ENCODE measurements at regions not wholly inside any gene's neighbourhood (a gene's known extent, or its start where the extent isn't known, plus 50 kb on each side); places are given as distances from the start of the nearest gene placed in this dataset.

DNA sequence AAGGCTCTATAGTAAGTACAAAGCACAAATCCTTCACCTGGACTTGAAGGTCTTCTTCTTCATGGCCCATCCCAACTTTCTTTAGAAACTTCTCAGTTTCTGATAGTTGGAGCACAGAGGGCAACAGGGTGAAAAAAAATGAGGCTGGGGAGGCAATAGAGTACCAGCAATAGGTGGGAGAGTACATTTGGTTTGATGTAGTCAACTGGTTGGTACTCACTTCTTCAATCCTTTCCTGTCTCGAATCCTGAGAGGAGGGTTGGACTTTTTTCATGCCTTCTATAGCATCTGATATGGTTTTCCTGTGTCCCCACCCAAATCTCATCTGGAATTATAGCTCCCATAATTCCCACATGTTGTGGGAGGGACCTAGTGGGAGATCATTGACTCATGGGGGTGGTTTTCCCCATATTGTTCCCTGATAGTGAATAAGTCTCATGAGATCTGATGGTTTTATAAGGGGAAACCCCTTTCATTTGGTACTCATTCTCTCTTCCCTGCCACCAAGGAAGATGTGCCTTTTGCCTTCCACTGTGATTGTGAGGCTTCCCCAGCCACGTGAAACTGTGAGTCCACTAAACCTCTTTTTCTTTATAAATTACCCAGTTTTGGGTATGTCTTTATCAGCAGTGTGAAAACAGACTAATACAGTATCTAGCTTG lies 75.9 kb upstream of the LCLAT1 start:
- no peak for DNase-seq (ENCODE audit: low spot score)

DNA sequence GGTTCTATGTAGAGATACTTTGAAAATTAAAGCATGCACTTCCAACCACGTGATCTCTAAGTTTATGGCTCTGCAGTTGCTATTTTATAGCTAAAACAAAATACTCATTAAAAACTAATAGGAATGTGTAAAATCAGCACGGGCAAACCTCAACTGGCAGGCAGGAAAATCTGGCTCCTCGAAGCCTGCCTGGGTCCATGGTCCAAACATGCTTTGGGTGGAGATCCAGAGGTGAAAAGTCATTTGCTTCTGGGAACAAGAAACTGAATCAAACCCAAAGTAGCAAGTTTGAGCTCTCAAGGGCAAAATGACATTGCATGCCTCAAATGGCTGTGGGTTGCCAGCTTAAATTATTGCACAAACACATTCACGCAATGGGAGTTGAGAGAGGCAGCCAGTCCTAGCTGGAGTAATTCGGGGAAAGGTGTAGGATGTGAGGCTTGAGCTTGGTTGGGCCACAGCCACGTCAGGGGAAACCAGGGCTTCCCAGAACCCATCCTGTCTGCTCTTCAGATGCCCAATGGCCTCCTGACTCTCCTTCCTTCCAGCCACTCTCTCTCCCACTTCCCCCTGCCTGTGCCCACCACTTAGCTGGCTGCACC lies 75.2 kb upstream of the LCLAT1 start:
- DNase-seq (ENCODE audit: low spot score), result peak; percentile 10

DNA sequence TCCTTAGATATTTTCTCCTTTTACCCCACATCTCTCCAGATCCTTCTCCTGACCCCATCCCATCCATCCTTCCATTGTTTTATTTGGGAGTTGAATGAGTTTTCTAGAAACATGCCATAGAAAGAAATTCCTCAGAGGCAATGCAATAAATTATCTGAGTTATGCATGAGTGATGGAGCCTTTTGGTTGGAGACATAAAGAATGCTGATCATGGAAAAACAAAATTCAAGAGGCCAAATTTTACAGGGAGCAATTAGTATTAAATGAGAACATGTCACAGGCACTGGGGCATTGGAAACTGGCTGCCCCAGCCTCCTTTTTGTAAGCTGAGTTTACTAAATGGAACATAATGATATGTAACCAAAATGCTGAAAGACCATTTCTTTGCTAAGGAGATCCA lies 74.2 kb upstream of the LCLAT1 start:
- DNase-seq (ENCODE audit: low spot score), result no peak

DNA sequence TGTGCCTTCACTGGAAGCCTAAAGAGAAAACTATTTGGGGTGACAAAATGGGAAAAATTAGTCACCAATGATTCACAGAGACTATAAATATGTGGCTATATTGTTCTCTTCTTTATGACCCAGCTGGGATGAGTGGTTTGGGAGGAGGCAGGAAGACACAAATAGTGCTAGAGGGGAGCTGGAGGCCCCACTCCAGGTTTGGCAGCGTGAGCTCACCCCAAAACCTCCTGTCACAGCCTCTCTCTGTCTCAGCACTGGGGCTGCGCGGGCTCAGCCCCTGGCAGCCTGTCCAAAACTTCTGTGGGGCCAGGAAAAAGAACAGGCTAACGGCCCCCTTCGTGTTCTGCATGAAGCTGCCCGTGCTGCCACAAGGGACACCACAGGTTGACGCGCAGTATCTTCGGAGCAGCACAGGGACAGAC lies 73.2 kb upstream of the LCLAT1 start:
- no peak for DNase-seq (ENCODE audit: low spot score)

DNA sequence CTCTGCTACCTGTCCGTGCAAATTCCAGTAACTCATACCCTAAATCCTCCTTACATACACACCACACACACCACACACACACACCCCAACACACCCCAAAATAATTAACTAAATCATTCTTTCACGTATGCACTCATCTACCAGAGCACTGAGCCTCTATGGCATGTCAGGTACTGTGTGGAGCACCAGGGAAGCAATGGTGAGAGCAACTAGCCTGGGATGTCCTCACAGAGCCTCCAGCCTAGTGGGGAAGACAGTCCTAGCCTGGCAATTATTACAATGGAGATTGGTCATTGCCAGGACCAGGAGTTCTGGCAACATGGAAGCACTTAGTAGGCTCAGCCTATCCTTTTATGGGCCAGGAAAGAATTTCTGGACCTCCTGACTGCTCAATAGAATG lies 72.7 kb upstream of the LCLAT1 start:
- DNase-seq (ENCODE audit: low spot score), result no peak

DNA sequence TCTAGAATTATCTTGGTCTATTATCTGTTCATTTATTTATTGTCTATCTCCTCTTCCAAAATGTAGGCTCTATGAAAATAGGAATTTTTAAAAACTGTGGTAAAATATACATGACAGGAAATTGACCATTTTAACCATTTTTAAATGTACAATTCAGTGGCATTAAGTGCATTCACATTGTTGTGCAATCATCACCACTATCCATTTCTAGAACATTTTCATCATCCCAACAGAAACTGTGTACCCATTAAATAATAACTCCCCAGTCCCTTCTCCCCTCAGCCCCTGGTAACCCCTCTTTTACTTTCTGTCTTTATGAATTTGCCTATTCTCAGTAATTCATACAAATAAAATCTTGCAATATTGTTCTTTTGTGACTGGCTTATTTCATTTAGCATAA lies 71.1 kb upstream of the LCLAT1 start:
- no peak for DNase-seq (ENCODE audit: low spot score)

DNA sequence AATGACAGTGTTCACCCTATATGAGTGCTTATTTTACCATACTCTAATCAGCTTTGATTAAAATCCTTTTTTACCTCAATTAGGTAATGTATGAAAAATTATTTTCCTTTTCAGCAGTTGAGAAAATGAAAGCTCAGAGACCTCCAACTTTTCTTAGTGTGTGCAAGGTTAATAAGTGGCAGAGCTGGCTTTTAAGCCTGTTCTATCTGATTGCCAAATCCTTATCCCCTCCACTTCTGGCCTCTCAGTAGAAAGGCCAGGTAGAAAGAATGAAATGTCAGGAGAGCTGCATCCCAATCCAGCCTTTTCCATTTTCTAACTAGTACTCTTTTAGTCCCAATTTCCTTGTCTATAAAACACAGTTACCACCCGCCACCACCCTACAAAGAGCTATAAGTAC lies 67.6 kb upstream of the LCLAT1 start:
- no peak for DNase-seq (ENCODE audit: low spot score)

DNA sequence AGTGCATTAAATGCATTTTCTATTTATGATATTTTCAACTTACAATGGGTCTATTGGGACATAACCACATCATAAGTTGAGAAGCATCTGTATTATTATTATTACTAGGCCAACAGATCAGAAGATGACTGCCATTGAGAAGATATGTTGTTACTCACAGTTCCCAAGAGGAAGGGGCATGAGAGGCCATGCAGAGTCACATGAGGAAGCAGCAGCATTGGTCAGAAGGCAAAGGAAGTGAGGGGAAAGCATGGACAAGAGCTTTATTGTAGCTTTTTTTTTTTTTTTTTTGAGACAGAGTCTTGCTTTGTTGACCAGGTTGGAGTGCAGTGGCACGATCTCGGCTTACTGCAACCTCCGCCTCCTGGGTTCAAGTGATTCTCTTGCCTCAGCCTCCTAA lies 66.2 kb upstream of the LCLAT1 start:
- DNase-seq (ENCODE audit: low spot score), result no peak

DNA sequence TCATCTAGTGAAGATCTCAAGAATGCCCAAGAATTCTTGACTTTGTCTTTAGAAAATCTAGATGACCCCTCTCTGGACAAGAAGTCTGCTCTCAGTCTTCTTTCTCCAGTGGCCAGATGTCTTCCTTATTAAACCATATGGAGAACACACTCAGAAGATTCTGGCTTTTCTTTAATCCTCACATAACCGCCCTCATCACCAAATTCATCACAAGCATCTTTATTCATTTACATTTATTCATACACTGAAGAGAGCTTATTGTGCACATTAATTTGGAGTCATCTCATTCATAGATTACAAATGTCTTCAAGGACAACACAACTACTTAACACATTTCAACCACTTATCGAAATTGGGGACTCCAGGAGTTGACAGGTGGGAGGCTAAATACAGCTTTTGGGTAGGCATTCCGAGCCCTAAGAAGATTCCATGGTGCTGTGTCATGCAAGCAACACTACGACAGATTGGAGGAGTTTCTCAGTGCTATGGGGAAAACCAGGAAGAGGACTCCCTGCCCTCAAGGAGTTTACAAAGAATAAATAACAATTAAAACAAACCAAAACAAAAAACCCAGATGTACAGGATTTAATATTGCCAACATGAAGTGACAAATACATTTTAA lies 64.8 kb upstream of the LCLAT1 start:
- DNase-seq (ENCODE audit: low spot score), result no peak

DNA sequence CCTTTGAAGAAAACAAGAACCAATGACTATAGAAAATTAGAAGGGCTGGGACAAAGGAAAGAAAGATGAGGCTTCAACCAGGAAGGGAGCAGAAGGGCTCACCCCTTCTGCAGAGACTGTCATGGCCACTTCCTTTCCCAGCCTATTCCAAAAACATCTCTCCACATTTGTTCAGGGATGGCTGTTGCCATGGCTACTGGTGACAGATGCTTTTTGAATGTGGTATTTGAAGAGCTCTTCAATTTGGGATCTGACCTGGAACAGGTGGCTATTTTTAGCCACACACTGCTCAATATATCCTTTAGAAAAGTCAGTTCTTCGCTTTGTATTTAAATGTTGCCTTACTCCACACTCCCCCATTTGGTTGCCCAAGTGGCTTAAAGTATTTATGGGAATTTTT lies 64.1 kb upstream of the LCLAT1 start:
- DNase-seq (ENCODE audit: low spot score), result no peak

DNA sequence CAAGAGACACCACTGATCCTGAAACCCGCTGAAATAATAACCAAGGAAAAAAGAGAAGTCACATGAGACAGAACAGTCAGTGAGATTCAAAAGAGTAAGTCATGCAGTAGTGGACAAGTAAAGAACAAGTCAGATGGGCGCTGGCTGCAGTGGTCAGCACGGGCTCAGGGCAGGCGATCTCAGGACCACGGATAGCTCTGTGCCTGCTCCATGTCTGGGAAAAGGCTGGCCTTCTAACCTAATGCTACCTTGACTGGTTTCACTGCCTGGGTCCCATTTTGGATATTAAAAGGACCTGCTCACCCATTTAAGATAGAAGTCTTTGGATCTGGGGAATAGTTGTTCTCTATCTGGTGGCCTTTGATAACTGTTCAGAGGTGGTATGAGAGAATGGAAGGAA lies 61.7 kb upstream of the LCLAT1 start:
- DNase-seq (ENCODE audit: low spot score), result no peak

DNA sequence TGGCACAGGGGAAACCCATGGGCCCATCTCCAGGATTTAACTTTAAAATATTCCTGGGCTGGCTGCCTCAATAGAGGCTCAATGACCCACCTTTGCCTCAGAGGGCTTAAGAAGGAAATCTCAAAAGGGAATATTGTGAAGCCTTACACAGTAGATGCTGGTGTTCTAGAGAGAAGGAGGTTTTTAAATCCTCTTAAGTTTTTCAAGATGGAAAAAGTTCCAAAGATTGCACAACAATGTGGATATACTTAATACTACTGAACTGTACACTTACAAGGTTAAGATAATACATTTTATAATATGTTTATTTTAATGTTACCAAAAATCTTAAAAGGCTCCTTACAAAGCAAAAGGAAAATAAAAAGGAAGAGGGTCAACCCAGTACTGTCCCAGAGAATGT lies 54.9 kb upstream of the LCLAT1 start:
- DNase-seq (ENCODE audit: low spot score), result no peak

DNA sequence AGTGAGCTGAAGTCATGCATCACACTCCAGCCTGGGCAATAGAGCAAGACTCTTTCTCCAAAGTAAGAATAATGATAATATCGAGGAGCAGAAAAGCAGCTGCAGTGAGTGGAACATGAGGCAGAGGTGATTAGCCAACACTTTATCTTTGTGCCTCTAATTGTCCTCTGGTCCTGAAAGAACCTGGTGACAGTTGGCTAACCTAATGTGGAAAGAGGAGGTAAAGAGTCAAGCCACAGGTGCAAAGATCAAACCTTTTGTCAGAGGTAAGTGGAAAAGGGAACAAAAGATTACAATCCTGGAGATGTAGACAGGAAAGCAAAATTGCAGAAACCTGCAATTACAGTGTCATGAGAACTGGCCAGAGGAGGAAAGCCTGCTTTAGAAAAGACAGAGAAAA lies 53.5 kb upstream of the LCLAT1 start:
- no peak for DNase-seq (ENCODE audit: low spot score)

DNA sequence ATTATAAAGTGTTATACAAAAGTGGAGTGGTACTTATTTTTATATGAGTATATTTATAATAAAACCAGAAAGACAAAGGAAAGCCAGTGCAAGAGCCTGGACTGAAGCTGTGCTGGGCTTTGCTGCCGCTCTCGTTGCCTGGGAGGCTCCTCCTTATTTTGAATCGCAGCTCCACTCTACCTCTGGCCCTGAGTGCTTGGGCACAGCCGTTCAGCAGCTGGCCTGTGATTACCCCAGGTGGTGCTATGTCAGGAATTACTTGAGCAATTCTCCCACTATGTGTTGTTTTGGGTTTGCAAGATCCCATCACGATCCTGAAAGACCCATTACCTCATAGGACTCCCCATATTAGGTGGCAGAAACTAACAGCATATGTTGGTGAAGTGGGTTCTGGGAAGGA lies 53.0 kb upstream of the LCLAT1 start:
- no peak for DNase-seq (ENCODE audit: low spot score)

DNA sequence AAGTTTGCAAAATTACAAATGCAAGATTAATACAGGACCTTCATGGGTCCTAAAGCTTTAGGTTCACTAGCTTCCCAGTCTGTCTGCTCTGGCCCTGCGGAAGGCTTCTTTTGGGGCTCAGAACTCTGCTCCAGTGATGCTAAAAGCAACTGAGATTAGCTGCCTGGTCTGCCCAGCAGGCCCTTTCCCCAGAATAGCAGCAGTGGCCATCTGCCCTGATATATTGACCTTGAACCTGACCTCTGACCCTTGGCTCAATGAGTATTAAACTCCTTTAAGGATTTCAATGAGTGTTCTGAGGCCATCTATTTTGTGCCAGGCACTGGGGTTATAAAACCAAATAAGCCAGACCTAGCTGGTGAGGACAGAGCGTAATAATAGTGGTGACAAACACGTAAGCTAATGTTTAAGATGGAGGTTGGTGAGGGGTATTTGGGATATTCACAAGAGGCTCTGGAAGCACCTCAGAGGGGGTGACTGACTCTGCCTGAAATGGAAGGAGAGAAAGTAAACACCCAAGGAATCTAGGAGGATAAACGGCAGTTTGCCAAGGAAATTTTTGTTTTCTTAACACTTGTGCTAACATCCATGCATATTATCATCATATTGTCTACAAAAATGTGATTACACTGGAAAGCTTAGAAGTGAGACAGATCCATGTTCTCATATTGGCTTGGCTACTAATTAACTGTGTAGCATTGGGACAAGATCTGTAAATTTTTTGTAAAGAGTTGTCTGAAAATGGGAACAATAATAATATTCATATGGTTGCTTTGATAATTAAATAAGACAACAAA lies 50.4 kb upstream of the LCLAT1 start:
- DNase-seq (ENCODE audit: low spot score), result no peak

Data from activated CD4-positive, alpha-beta T cell treated with anti-CD3 and anti-CD28 coated beads, Interleukin-2, Interleukin-4, amounts not matched to agents 100 ng/mL and 50 ng/mL, durations not matched to agents 16 hours and 8 hours (primary cell).